Lower lobe of right lung (tissue), 2 donors: ENCODE measurements at regions not wholly inside any gene's neighbourhood (a gene's known extent, or its start where the extent isn't known, plus 50 kb on each side); places are given as distances from the start of the nearest gene placed in this dataset.

Experiments
- ATAC-seq, 2 donors: fragments of 200-7000 bp; cut with Tn5 transposase; one replicate each; pipeline ENCODE4 v1.9.1; 2020 to 2022; ENCODE audit warnings: mild to moderate bottlenecking in 2 of 2, moderate library complexity in 2 of 2
- DNase-seq: peaks from one replicate; pipeline ENCODE4 v3.0.0-alpha.2; 2020
- H3K27ac ChIP-seq: fragments of 200-600 bp; one replicate; pipeline ENCODE4 v1.8.0; 2022
- H3K27me3 ChIP-seq: fragments of 200-600 bp; one replicate; pipeline ENCODE4 v1.8.0; 2022; ENCODE audit warnings: low read depth
- H3K36me3 ChIP-seq: fragments of 200-600 bp; one replicate; pipeline ENCODE4 v1.8.0; 2022; ENCODE audit warnings: mild to moderate bottlenecking
- H3K4me1 ChIP-seq: fragments of 200-600 bp; one replicate; pipeline ENCODE4 v1.8.0; 2022
- H3K4me3 ChIP-seq: fragments of 200-600 bp; one replicate; pipeline ENCODE4 v1.8.0; 2022; ENCODE audit warnings: mild to moderate bottlenecking
- H3K9me3 ChIP-seq: fragments of 200-600 bp; one replicate; pipeline ENCODE4 v1.8.0; 2022
- intact Hi-C: fragments of 100-400 bp; cut with DNase I; formaldehyde crosslinking; loops from one replicate; pipeline ENCODE4 v1.11.0; 2022
- TF ChIP-seq, protein P1 (sequence below): fragments of 200-600 bp; IDR thresholded peaks from one replicate; pipeline ENCODE4 v1.8.0; 2022; ENCODE audit warnings: antibody characterized with exemption, mild to moderate bottlenecking
- donor health status: DM: no; HTN: yes; CAD: no; lungs with severe emphysema.

DNA sequence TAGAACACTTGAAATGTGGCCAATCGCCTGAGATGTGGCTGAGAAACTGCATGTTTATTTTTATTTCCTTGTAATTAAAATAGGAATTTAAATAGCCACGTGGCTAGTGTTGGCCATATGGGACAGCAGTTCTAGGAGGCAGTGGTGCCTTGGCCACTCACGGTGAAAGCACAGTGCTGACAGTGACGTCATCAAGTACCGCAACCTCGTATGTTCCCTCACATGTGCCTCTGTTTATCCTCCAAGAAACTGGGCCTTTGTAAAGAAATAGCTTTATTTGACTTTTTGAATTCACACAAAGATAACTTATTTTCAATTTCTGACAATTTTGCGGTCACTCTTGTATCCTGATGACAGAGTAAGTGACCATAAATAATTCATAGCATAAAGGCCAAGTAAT lies 575.0 kb downstream of the DCDC2C start:
- Histone ChIP-seq H3K27ac (no peak overlapping the region), H3K9me3 (no peaks in the 10 kb centered on the region), H3K27me3 (no peaks in the 10 kb centered on the region), H3K4me1 (no peaks in the 10 kb centered on the region), H3K4me3 (no peak overlapping the region), H3K36me3 (no peaks in the 10 kb centered on the region)
- ATAC-seq = no peak
- TF ChIP-seq, protein P1, sequence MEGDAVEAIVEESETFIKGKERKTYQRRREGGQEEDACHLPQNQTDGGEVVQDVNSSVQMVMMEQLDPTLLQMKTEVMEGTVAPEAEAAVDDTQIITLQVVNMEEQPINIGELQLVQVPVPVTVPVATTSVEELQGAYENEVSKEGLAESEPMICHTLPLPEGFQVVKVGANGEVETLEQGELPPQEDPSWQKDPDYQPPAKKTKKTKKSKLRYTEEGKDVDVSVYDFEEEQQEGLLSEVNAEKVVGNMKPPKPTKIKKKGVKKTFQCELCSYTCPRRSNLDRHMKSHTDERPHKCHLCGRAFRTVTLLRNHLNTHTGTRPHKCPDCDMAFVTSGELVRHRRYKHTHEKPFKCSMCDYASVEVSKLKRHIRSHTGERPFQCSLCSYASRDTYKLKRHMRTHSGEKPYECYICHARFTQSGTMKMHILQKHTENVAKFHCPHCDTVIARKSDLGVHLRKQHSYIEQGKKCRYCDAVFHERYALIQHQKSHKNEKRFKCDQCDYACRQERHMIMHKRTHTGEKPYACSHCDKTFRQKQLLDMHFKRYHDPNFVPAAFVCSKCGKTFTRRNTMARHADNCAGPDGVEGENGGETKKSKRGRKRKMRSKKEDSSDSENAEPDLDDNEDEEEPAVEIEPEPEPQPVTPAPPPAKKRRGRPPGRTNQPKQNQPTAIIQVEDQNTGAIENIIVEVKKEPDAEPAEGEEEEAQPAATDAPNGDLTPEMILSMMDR = no peak
- intact Hi-C loops = no loop called here
- no peak for DNase-seq

DNA sequence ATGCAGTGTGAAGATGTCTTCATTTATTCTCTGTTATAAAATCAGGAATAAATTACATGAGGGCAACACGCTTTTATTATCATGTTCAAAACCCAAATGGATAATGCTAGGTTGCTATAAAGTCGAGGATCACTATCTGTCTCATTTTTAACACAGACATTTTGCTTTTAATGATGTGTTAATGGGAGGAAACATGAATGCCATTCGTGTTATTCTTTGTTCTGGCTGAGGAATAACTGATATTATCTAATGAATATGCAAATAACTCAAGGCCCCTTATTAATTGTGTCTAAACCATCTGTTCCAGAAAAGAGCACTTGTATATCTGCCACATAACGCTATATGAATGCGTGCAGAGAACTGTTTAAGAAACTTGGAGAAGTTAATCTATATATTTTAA lies 576.1 kb downstream of the DCDC2C start:
- ATAC-seq = no peak
- intact Hi-C loops = no loop called here
- H3K9me3 ChIP-seq = no peaks in the 10 kb centered on the region
- TF ChIP-seq, protein P1 = no peak
- no peaks in the 10 kb centered on the region for H3K36me3 ChIP-seq
- H3K27ac ChIP-seq = no peak overlapping the region
- H3K27me3 ChIP-seq = no peaks in the 10 kb centered on the region
- H3K4me1 ChIP-seq = no peaks in the 10 kb centered on the region
- no peak overlapping the region for H3K4me3 ChIP-seq
- DNase-seq = no peak

DNA sequence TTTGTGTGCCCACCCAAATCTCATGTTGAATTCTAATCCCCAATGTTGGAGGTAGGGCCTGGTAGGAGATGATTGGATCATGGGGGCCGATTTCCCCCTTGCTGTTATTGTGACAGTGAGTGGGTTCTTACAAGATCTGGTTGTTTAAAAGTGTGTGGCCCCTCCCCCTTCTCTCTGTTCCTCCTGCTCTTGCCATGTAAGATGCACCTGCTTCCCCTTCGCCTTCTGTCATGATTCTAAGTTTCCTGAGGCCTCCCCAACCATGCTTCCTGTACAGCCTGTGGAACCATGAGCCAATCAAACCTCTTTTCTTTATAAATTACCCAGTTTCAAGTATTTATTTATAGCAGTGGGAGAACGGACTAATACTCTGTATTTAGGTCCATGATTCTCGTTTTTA lies 588.1 kb downstream of the DCDC2C start:
- H3K36me3 ChIP-seq = no peaks in the 10 kb centered on the region
- no peaks in the 10 kb centered on the region for H3K4me1 ChIP-seq
- DNase-seq (no peak), ATAC-seq (no peak)
- no peak overlapping the region for H3K4me3 ChIP-seq
- H3K27me3 ChIP-seq = no peaks in the 10 kb centered on the region
- no peak overlapping the region for H3K27ac ChIP-seq
- TF ChIP-seq, protein P1 = no peak
- intact Hi-C loops = no loop called here
- H3K9me3 ChIP-seq = no peaks in the 10 kb centered on the region

DNA sequence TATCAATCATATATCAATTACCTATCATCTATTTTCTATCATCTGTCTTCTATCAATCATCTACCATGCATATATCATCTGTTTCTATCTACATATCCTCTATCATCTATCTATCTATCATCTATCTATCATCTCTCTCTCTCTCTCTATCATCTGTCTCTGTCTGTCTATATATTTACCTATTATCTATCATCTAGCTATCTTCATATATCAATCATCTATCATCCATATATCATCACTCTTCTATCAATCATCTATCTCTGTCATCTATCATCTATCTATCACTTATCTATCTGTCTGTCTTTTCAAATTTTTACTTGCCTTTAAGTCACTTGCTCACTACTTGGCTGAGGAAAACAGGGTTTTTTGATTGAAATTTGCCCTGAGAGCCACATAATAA lies 592.3 kb downstream of the DCDC2C start:
- Histone ChIP-seq H3K36me3 (no peaks in the 10 kb centered on the region), H3K4me3 (no peak overlapping the region), H3K27me3 (no peaks in the 10 kb centered on the region), H3K4me1 (no peaks in the 10 kb centered on the region), H3K9me3 (no peaks in the 10 kb centered on the region), H3K27ac (no peak overlapping the region)
- ATAC-seq (no peak), DNase-seq (no peak)
- TF ChIP-seq, protein P1 = no peak
- intact Hi-C loops = no loop called here

DNA sequence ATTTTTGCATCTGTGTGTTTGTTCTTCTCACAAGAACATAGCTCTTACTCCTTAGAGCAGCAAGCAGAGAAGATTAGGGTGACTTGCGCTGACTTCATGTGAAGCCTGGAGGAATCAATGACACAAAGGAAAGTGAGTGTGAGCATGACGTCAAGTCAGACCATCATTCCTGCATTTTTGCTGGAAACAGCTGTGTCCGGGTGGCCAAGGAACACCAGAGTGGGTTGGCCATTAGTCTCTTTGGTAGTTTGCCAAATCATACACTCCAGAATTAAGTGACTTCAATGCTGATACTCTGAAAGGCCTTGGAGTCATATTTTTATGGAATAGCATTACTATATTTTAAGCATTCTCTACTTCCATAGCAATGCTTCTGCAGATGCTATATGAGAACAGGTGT lies 597.2 kb downstream of the DCDC2C start:
- no peak overlapping the region for H3K27ac ChIP-seq
- no peaks in the 10 kb centered on the region for H3K4me1 ChIP-seq
- intact Hi-C loops = no loop called here
- no peaks in the 10 kb centered on the region for H3K9me3 ChIP-seq
- H3K36me3 ChIP-seq = no peaks in the 10 kb centered on the region
- TF ChIP-seq, protein P1 = no peak
- no peaks in the 10 kb centered on the region for H3K27me3 ChIP-seq
- DNase-seq (no peak), ATAC-seq (no peak)
- no peak overlapping the region for H3K4me3 ChIP-seq

DNA sequence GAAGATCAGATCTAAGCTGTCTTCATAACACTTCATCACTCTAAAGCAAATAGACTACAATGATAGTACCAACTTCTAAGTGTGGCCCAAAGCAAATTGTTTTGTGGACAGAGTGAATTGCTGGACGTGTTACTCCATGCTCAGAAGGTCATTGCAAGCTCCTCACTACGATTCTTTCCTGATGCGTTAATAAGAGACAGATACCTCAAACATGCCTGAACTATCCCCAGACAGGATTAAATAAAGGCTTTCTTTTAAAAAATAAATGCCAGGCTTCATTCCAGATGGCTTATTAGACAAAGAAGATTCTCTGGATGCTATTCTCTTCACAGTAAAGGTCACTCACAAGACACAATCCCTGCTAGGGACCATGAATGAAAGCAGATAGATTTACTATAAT lies 621.2 kb downstream of the DCDC2C start:
- TF ChIP-seq, protein P1 = no peak
- H3K4me3 ChIP-seq = no peak overlapping the region
- H3K9me3 ChIP-seq = no peaks in the 10 kb centered on the region
- H3K4me1 ChIP-seq = no peaks in the 10 kb centered on the region
- H3K27ac ChIP-seq = no peak overlapping the region
- DNase-seq = no peak
- H3K27me3 ChIP-seq = no peaks in the 10 kb centered on the region
- intact Hi-C loops = no loop called here
- H3K36me3 ChIP-seq = no peaks in the 10 kb centered on the region
- no peak for ATAC-seq
